M059J (cell line): ENCODE measurements at regions not wholly inside any gene's neighbourhood (a gene's known extent, or its start where the extent isn't known, plus 50 kb on each side); places are given as distances from the start of the nearest gene placed in this dataset.
A peak's percentile ranks its signal among the peaks of the same experiment; 100 is the strongest.

Source experiments
- DNase-seq: peaks from one replicate; pipeline ENCODE4 v3.0.0-alpha.2; 2012; ENCODE audit warnings: low read depth

DNA sequence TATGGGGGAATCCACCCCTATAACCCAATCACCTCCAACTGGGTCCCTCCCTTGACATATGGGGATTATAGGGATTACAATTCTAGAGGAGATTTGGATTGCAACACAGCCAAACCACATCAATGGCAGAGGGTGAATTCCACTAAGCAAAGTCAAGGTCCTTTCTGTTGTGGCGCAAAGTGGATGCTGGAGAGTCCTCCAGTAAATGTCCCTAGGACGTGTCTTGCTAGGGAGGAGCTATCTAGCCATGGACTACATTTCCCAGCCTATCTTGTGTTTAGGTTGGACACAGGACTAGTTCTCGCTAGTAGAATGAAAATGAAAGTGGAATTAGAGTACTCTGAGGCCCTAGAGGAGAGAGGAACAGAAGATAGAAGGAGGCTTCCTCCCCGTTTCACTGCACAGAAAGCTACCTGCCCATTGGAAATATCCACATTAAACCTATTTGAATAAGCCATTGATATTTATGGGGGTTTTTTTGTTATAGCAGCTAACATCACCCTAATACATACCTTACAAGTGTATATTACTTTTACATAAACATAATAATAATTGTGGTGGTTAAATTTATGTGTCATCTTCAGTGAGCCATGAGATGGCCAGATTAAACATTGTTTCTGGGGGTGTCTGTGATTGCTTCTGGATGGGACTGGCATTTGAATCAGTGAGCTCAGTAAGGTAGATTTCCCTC, 56.7 kb upstream of the ERCC4 start:
- DNase-seq = peak; percentile 32

DNA sequence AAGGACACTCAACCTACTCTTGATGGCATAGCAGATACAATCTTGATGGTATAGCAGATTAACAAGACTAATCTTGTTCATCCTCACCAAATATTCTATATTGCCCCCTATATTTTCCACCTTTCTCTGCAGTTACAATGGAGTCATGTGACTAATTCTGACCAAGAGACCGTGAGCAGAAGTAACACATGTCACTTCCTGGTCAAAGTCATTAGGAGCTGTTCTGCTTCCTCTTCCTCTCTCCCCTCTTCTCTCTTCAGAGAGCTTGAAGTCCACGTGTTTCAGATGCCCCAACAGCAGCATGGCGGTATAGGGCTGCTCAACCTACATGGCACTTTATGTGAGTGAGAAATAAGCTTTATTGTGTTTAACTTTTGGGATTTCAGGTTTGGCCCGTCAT, 55.3 kb upstream of the ERCC4 start:
- DNase-seq = no peak

DNA sequence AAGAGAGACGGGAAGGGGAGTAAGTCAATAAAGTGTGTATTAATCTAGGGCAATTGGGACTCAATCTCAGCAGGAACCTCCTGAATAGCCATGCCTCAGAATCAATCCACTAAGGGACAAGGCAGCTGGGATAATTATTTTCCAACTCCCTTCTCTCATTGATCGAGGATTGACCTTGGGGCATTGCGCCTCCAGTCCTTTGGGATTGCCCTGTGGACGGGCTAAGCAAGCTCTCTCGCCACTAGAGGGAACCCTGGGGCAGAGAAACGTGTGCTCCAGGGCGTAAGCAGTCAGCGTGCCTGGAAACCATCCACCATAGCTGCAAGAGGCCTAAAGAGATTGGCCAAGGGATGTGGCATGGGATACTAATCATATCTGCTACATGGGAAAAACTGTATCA, 53.9 kb upstream of the ERCC4 start:
- peak; percentile 74 for DNase-seq
